HG02642 (cell line): ENCODE measurements at regions not wholly inside any gene's neighbourhood (a gene's known extent, or its start where the extent isn't known, plus 50 kb on each side); places are given as distances from the start of the nearest gene placed in this dataset.
A peak's percentile ranks its signal among the peaks of the same experiment; 100 is the strongest.
"Not testable (repeated sequence)": the region's sequence is repeated elsewhere in the genome, so short reads cannot be mapped to it uniquely, and the experiment has no call there.

Experiments
- ATAC-seq: cut with Tn5 transposase; IDR thresholded peaks from one replicate; pipeline ENCODE4 v1.9.1; 2021; ENCODE audit warnings: mild to moderate bottlenecking; ENCODE audit not compliant: unreplicated experiment, poor library complexity

DNA sequence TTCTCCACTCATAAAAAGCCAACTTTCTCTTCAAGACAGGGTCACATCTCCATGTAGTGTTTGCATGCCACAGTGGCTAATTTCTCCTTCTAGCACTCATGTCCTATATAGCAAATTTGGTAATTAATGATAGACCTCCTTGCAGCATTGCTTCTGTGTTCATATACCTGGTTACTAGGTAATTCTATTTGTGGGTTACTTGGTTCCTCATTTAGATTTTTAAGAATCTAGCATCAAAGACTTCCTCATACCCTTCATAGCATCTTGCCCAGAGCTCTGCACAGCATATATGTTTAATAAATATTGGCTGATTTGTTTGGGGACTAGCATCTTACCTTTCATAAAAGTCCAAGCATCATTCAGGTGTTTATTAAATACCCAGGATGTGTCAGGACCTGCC, 152.1 kb downstream of the DUSP6 start:
- no peak for ATAC-seq

DNA sequence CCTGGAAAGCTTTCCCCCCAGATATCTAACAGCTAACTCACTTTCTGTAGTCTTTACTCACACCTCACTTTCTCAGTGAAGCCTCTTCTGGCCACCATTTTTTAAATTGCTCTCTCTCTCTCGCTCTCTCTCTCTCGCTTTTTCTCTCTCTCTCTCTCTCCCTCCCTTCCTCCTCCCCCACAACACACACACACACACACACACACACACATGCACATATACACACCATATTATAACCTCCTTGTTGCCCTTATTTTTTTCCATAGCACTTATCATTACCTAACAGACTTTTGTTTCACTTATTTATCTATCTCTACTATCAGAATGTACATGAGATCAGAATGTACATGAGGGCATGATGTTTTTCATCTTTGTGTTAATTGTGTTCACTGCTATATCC, 156.8 kb downstream of the DUSP6 start:
- no peak for ATAC-seq

DNA sequence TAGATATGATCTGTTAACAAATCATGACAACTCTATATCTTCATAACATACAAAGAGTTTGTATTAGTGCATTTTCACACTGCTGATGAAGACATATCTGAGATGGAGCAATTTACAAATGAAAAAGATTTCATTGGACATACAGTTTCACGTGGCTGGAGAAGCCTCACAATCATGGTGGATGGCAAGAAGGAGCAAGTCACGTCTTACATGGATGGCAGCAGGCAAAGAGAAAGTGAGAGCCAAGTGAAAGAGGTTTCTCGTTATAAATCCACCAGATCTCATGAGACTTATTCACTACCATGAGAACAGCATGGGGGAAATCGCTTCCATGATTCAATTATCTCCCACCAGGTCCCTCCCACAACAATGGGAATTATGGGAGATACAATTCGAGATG, 157.6 kb downstream of the DUSP6 start:
- ATAC-seq = no peak

DNA sequence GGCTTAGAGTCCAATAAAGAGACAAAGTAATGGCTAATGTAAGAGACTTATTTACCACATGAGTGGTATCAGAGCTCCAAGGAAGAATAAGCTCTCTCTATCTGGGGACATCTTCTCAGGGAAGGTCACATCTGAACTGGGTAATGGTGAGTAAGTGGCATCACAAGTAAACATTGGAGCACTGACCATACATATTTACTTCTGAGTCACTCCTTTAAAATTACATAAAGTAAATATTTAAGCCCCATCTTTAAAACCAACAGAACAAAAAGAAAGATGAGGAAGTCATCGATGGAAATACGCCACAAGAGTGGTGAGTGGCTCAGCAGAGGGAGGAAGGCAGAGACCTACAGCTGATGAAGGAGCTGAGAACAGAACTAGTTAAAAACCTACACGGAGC, 159.9 kb downstream of the DUSP6 start:
- no peak for ATAC-seq

DNA sequence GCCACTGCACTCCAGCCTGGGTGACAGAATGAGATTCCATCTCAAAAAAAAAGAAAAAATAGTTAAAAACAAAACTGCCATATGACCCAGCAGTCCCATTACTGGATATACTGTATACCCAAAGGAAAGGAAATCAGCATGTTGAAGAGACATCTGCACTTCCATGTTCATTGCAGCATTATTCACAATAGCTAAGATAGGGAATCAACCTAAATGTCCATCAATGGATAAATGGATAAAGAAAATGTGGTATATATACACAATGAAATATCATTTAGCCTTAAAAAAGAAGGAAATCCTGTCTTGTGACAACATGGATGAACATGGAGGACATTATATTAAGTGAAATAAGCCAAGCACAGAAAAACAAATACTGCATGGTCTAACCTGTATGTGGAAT, 160.7 kb downstream of the DUSP6 start:
- not testable (repeated sequence) for ATAC-seq

DNA sequence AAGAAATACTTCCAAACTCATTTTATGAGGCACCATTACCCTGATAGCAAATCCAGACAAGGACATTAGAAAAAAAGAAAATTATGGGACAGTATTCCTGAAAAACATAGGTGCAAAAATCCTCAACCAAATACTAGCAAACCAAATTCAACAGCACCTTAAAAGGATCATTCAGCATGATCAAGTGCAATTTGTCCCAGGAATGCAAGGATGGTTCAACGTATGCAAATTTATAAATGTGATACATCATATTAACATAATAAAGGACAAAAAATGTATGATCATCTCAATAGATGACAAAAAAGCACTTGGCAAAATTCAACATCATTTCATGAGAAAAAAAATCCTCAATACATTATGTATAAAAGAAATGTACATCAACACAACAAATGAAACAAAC, 162.9 kb downstream of the DUSP6 start:
- ATAC-seq = no peak

DNA sequence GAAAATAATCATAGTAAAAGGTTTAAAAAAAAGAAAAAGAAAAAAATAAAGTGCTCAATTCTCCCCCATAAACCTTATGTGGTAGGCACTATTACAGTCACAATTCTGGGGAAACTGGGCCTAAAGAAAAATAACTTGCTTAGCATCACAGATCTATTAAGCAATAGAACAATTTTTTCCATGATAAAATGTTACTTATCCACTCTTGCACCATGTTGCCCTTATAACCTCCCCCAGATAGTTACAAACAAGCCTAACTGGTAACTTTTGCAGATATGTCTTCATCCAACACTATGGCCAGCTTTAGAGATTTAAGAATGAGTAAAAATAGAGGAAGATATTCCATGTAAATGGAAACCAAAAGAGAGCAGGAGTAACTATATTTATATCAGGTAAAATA, 164.8 kb downstream of the DUSP6 start:
- no peak for ATAC-seq

DNA sequence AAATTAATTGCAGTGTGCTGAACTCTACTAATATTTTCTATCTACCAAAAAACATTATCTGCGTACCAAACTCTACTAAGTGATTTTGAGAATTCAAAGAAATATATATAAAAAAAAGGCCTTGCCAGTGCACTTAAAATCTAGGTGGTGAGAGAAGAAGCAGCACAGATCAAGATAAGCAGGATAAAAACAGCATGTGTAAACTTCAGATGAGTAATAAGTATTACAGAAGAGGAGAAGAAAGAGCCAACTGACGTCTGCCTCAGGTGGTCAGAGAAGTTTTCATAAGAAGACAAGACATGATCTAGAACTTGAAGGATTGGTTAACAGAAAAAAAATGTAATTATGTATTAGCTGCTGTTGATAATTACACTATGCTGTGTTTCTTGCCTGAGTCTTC, 166.4 kb downstream of the DUSP6 start:
- no peak for ATAC-seq

DNA sequence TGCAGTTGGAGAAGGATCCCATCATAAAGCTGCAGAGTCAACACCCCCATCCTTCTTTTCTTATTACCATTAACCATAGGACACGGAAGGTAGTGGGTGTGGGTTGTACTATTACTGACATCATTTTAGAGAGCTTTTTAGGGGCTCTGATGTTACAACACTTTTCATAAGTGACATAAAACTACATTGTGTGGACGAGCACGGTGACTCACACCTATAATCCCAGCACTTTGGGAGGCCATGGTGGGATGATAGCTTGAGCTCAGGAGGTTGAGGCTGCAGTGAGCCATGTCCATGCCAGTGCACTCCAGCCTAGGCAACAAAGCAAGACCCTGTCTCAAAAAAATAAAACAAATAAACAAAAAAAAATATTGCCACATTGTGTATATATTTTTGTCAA, 167.1 kb downstream of the DUSP6 start:
- no peak for ATAC-seq

DNA sequence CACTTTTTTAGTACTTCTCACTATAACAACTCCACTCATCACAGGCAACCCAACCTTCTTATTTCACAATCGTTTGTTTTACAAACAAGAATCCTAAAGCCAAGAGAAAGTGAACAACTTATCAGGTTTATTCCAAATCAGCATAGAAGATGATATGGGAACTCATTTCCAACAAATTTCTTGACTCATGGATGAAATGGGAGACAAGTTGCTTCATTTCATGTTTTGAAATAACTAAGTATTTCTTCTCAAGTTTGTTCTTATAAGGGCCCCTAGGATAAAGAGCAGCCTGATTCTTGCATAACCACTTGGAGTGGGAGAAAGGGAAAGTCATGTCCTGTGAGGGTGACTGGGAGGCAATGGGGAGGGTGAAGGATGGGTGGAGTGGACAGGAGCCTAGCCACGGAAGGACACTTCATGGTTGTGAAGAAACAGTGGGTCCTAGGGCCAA, 168.3 kb downstream of the DUSP6 start:
- ATAC-seq = no peak

DNA sequence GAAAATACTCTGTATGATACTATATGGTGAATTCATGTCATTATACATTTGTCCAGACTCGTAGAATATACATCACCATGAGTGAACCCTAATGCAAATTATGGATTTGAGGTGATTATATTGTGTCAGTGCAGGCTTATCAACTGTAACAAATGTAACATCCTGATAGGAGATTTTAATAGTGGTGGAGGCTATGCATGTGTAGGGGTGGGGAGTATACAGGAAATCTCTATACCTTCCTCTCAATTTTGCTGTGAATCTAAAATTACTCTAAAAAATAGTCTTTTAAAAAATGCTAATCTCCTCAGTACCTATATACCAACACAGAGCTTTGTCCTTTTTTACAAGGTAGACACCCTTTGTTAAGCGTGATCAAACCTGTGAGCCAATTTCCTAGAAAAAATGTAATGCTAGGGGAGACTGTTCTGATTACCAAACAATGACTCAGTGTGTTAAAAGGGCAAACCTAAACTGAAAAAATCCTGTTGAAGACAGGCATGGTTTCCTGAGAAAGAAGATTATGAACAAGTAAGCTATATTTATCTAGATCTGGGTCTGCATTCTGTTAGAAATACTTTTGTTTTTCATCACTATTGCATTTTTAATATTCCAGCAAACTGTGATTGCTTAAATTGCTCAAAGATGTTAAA, 170.9 kb downstream of the DUSP6 start:
- ATAC-seq = no peak

DNA sequence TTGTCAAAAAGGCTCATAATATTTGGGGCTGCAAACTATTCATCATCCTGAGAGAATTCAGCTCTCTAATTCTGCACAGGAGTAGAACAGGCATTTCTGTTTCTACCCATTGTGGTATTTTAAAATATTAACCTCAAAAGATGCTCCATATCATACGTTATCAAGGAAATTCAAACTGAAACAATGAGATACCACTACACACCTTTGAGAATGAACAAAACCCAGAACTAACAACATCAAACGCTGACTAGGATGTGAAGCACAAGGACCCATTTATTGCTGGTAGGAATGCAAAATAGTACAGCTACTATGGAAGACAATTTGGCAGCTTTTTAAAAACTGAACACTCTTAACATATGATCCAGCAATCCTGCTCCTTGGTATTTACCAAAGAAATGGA, 171.8 kb downstream of the DUSP6 start:
- ATAC-seq = no peak

DNA sequence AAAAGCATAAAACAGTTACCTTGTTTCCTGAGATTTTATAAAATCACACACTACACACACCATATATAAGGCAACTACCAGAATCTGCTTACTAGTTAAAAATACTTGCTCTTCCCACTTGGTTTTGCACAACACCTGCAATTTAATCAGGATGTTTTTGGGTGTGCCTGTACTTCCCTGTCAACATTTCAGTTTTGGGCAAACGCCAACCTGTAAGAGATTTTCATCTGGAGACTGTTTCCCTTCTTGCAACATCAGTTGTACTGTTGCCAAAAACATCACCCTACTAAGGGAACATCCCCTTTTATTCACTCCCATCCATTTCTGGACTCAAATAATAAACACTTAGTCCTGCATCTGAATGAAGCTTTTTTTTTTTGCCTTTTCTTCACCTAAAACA, 172.3 kb downstream of the DUSP6 start:
- no peak for ATAC-seq

DNA sequence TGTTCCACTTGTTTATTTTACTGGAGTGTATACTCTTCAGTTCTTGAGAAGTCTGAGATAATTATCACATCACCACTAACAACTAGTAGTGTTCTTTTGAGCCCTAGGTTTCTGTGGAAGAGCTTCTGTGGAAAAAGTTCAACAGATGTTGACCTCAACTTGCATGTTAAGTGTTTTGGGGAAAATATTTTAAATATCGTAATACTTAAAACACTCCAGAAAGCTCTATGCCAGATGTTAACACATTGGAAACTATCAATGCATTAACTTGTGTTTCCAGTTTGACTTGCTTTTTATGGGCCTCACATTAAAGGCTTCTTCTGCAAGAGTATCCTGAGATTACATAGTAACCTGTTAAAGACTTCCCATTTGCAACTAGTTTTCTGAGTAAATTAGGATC, 173.1 kb downstream of the DUSP6 start:
- ATAC-seq = no peak

DNA sequence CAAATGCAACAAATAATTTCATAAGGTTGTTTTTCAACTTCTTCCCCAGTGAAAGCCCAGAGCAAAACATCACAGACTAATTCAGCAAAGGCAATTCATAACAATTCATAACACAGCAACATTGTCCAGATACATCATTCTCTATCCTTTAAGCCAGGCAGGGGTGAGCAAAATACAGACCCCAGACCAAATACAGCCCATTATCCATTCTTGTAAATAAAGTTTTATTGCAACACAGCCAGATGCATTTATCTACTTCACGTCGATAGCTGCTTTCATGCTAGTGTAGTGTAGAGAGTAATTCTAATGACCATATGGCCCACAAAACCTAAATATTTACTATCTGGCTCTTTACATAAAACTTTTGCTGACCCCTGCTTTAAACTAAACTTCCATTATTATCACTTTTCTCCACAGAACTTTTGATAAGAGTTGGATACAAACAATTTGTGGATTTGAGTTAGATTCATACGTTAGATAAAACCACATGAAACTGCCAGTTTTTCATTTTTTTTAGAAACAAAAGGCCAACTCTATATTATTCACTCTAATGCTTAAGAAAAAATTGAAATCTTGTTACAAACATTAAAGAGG, 174.4 kb downstream of the DUSP6 start:
- no peak for ATAC-seq

DNA sequence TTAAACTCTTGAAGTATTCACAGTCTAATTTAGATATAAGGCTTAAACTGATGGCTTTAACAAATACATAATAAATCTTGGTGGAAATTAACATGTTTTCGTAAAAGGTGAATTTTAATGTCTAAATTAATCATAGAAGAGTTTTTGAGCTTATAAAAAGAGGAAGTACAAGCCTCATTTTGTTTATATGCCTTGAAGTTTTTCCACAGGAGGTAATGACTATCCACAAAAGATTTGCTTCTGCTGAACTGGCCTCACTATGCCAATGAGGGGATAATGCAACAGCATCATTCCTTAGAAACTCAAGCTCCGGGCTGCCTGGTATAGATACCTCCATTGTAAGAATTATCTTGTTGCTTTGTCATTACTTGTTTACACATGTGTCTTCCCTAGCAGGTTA, 175.6 kb downstream of the DUSP6 start:
- no peak for ATAC-seq

DNA sequence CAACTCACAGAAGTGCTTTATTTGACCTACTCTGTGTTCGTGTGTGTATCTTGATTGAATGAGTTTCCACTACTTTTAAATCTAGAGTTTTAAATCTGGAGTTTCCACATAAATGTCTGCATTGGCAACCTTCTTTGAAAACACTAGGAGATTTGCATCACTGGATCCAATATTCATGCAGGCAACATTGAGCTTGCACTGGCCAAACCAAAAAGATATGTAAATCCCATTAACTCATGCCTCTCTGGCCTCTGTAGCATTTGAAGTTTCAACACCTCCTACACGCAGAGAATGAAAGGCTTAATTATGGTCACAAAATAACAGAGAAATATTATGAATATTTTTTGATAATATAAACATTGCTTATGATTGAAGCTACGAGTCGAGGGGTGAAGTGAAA, 178.6 kb downstream of the DUSP6 start:
- ATAC-seq = no peak

DNA sequence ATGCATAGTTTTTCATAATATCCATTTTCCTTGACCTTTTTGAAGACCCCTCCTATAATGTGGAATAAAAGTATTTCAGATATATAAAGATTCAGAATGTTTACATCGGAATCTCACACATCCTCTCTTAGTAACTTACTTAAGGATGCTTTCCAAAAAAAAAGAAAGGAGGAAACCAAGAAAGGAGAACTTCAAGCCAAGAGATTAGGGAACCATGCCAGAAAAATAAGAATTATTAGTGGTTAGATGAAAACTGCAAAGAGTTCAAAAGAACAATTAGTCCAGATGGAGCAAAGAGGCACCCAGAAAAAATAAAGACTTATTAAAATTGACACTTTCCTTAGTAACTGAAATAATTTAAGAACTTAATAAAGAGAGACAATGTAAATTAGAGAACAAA, 179.2 kb downstream of the DUSP6 start:
- ATAC-seq = no peak

DNA sequence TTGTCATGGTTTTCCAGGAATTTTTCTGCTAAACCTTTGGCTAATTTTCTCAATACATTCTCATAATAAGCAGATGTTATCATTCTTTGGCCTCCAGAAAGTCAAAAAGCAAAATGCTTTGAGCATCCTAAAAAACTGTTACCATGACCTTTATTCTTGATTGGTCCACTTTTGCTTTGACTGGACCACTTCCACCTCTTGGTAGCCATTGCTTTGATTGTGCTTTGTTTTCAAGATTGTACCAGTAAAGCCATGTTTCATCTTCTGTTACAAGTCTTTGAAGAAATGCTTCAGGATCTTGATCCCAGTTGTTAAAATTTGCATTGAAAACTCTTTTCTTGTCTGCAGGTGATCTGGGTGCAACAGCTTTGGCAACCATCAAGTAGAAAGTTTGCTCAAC, 180.1 kb downstream of the DUSP6 start:
- no peak for ATAC-seq

DNA sequence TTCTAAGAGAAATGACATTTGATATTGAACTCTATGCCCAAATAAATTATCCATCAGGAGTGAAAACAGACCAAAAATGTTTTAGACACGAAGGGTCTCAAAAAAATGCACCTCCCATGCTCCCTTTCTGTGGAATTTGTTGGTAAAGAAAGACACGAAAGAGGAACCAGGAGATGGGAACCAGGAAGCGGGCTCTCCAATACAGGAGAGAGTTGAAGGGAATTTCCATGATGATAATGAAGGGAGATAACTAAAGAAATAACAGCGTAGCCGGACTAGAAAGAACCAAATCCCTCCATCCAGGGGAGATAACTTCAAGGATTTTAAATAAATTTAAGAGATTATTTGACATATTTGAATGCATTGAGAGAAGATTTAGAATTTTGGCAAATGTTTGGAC, 183.0 kb downstream of the DUSP6 start:
- ATAC-seq = no peak

DNA sequence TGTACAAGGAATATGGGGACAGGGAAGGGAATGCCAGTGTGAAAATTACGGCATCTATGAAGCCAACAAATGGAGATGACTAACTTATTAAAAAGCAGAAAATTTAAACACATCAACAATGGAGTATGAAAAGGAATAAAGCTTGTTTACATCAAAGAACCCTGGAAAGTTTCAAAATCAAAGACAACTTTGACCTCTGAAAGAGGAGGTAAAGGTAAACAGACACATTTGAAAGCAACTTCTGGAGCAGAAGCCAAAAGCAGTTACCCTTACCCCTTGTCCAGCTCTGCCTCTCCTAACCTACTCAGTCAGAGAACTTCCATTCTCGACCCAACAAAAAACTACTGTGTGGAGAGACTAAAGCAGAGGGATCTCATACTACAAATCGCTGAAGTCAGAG, 184.3 kb downstream of the DUSP6 start:
- no peak for ATAC-seq

DNA sequence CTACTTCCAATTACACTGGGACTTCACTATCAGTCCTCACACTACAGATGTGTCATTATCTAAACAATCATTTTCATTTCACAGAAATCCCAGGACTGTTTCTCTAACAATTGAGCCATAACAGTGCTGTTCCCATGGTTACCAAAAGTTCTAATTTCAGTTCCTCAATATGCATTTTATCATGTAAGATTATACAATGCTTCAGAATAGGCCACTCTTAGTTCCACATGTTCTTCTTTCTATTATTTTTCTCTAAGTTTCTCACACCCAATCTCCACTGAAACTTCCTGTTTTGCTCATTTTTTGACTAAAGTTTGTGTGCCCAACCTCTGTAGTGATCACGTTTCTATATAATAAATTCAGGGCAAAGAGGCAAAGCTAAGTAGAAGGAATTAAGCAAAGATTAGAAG, 185.8 kb downstream of the DUSP6 start:
- ATAC-seq = peak; percentile 87

DNA sequence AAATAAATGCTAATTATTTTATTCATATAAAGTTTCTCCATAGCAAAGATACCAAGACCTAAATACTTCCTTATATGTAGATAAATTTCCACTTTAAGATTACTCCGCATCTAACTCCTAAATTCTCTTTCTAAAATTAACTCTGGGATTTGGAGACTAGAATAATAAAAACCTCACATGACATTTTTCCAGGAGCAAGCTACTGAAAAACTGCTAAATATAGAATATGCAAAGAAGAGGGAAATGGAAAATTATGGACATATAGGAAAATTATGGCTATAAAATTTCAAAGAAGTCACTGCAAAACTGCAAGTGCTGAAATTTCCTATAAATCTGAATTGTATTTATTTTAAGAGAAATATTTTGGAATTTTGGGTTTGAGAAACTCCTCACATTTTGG, 186.2 kb downstream of the DUSP6 start:
- no peak for ATAC-seq
